GM12878 (cell line): ENCODE measurements at regions not wholly inside any gene's neighbourhood (a gene's known extent, or its start where the extent isn't known, plus 50 kb on each side); places are given as distances from the start of the nearest gene placed in this dataset.

ENCODE experiments used
- ATAC-seq: fragments of 200-7000 bp; cut with Tn5 transposase; 3 replicates; pipeline ENCODE4 v1.9.1; 2020; ENCODE audit warnings: mild to moderate bottlenecking, moderate library complexity
- BruUV-seq: library from RNA; stranded (reverse); fragments of 400-500 nt; replicated peaks from 2 replicates; lab custom pipeline; 2021; lab: Mats Ljungman, UMichigan
- CTCF ChIA-PET: fragments of 300-600 bp; sonication (Branson Sonifier 250); formaldehyde crosslinking; extraction: SDS; loops from one replicate; lab custom pipeline; 2021; ENCODE audit warnings: inconsistent platforms; lab: Yijun Ruan, JAX
- POLR2A ChIA-PET: fragments of 350-600 bp; formaldehyde crosslinking; extraction: SDS; loops from one replicate; lab custom pipeline; 2021; ENCODE audit warnings: inconsistent platforms; lab: Charles Lee
- RAD21 ChIA-PET: fragments of 300-600 bp; sonication (Branson Sonifier 250); formaldehyde crosslinking; loops from one replicate; lab custom pipeline; 2023; ENCODE audit warnings: antibody characterized with exemption; ENCODE audit not compliant: unreplicated experiment; lab: Charles Lee
- SMC1A ChIA-PET: fragments of 300-600 bp; sonication (Branson Sonifier 250); formaldehyde crosslinking; loops from one replicate; lab custom pipeline; 2023; ENCODE audit not compliant: unreplicated experiment, uncharacterized antibody; lab: Charles Lee
- DNase-seq: peaks from one replicate; pipeline ENCODE4 v3.0.0-alpha.2; 2011; ENCODE audit warnings: low read depth, low spot score
- FAIRE-seq: peaks from 3 replicates; lab custom pipeline; 2011; peaks lifted over from hg19 to GRCh38; lab: Jason Lieb, UNC
- H2AFZ ChIP-seq: 2 replicates; pipeline ENCODE4 v1.6.0; 2011; ENCODE audit warnings: low read depth, low read length, control low read depth; ENCODE audit not compliant: control insufficient read depth
- H3K27ac ChIP-seq: 2 replicates; pipeline ENCODE4 v1.5.1; 2011; ENCODE audit warnings: control low read depth; ENCODE audit not compliant: control insufficient read depth, insufficient read depth
- H3K27me3 ChIP-seq, 2 experiments: replicated peaks in 1 of 2; 2 replicates each; pipeline versions ENCODE4 v1.6.0 to v1.6.1; 2011; ENCODE audit warnings: low read length in 1 of 2; ENCODE audit not compliant: control insufficient read depth in 2 of 2, insufficient read depth in 2 of 2
- H3K36me3 ChIP-seq, 2 experiments: 2 replicates each; pipeline ENCODE4 v1.5.1; 2011; ENCODE audit warnings: low read length in 1 of 2; ENCODE audit not compliant: control insufficient read depth in 2 of 2, insufficient read depth in 2 of 2
- H3K4me1 ChIP-seq: 2 replicates; pipeline ENCODE4 v1.6.1; 2011; ENCODE audit warnings: mild to moderate bottlenecking, low read length, moderate library complexity, mixed read lengths; ENCODE audit not compliant: control insufficient read depth, insufficient read depth
- H3K4me2 ChIP-seq: 2 replicates; pipeline ENCODE4 v1.6.0; 2011; ENCODE audit warnings: control low read depth; ENCODE audit not compliant: control insufficient read depth, insufficient read depth
- H3K4me3 ChIP-seq: fragments of 200-600 bp; sonication (generic); 2 replicates; pipeline ENCODE4 v1.5.1; 2016
- H3K79me2 ChIP-seq: 2 replicates; pipeline ENCODE4 v1.6.0; 2011; ENCODE audit warnings: low read length; ENCODE audit not compliant: control insufficient read depth, insufficient read depth
- H3K9ac ChIP-seq: 2 replicates; pipeline ENCODE4 v1.8.0; 2011; ENCODE audit warnings: low read length, control low read depth, mixed read lengths; ENCODE audit not compliant: control insufficient read depth, insufficient read depth
- H3K9me3 ChIP-seq: replicated peaks from 3 replicates; pipeline ENCODE4 v1.5.1; 2011; ENCODE audit warnings: mild to moderate bottlenecking, low read length; ENCODE audit not compliant: control insufficient read depth, insufficient read depth
- H4K20me1 ChIP-seq: 2 replicates; pipeline ENCODE4 v1.6.0; 2011; ENCODE audit not compliant: control insufficient read depth, insufficient read depth
- BHLHE40 ChIP-seq, 2 experiments: fragments of 450-650 bp in 1 of 2; IDR thresholded peaks; 2 replicates each; pipeline ENCODE4 v1.6.1; 2011 to 2017; ENCODE audit warnings: low read depth in 2 of 2, borderline replicate concordance in 1 of 2, improper control_type of control experiment in 1 of 2, low read length in 1 of 2, mild to moderate bottlenecking in 1 of 2
- CHD4 ChIP-seq: fragments of 200-600 bp; sonication (generic); IDR thresholded peaks from 2 replicates; pipeline ENCODE4 v1.6.1; 2016; ENCODE audit warnings: mild to moderate bottlenecking
- EED ChIP-seq: sonication (generic); IDR thresholded peaks from 2 replicates; pipeline ENCODE4 v1.6.1; 2016; ENCODE audit warnings: antibody characterized with exemption, low read depth
- GABPA ChIP-seq: IDR thresholded peaks from 2 replicates; pipeline ENCODE4 v1.6.1; 2014; ENCODE audit warnings: antibody characterized with exemption, low read depth, mild to moderate bottlenecking, inconsistent platforms
- HCFC1 ChIP-seq: fragments of 150-350 bp; IDR thresholded peaks from 2 replicates; pipeline ENCODE4 v1.6.1; 2014; ENCODE audit warnings: low read length
- MTA2 ChIP-seq: fragments of 450-650 bp; IDR thresholded peaks from 2 replicates; pipeline ENCODE4 v1.6.1; 2016; ENCODE audit warnings: low read depth, mild to moderate bottlenecking, moderate library complexity
- NBN ChIP-seq: fragments of 450-650 bp; IDR thresholded peaks from 2 replicates; pipeline ENCODE4 v1.6.1; 2016
- SIX5 ChIP-seq: IDR thresholded peaks from 2 replicates; pipeline ENCODE4 v1.6.1; 2011; ENCODE audit warnings: mild to moderate bottlenecking, low read depth, low read length, moderate library complexity; ENCODE audit not compliant: severe bottlenecking
- ZNF207 ChIP-seq: fragments of 450-650 bp; IDR thresholded peaks from 2 replicates; pipeline ENCODE4 v1.6.1; 2014; ENCODE audit warnings: antibody characterized with exemption, mild to moderate bottlenecking, borderline replicate concordance
- ZNF274 ChIP-seq: IDR thresholded peaks from one replicate; pipeline ENCODE4 v1.8.0; 2011; ENCODE audit not compliant: insufficient read length, insufficient read depth
- WGBS: methylation state at CpG from one replicate; pipeline ENCODE4 v1.1.6; 2016; ENCODE audit warnings: low lambda C conversion rate; ENCODE audit not compliant: insufficient replicate concordance, insufficient coverage; ENCODE audit errors: missing lambda C conversion rate; 5-methylcytosine and 5-hydroxymethylcytosine counted together
- in situ Hi-C: fragments of 300-500 bp; cut with MboI; formaldehyde crosslinking; loops from 9 replicates; pipeline ENCODE4 v1.14.3; 2018; ENCODE audit warnings: mixed read lengths
- intact Hi-C: fragments of 100-400 bp; cut with micrococcal nuclease; formaldehyde crosslinking; loops from one replicate; pipeline ENCODE4 v1.14.2; 2022; ENCODE audit not compliant: unreplicated experiment
- TF ChIP-seq, protein P1 (sequence below): fragments of 450-650 bp; IDR thresholded peaks from 2 replicates; pipeline ENCODE4 v1.6.1; 2017; ENCODE audit warnings: mild to moderate bottlenecking, moderate library complexity

DNA sequence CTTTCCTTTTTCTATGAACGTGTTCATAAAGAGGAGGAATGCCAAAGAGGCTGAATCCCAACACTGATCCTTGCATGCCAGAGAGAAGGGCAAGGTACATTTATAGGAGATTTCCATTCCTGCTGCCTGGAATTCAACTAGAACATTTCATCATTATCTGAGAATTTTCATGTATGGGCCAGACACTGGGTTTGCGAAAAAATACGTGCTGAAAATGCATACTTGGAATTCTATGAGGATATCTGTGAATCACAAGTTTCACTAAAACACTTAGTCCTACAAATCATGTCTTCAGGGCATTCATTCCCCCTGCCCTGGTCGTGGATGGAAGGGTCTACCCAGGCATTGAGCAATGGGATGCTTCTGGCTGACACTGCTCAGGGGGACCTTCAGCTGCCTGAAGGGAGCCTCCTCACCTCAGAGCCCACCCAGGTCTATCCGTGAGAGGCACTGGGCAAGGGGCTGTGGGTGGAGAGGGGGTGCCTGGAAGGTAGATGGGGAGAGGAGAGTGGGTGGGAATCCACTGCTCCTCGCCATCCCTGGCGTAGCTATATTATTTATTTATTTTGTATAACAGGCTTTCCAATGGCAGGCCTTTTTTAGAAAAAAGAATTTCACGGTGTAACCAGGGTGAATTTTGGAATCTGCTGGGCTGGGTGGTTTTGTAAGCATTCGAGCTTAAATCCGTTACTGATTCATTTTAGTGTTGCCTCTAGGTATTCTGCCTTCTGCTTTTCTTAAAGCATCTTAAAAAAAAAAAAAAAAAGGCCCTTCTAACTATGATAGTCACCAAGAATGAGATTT lies 560.6 kb upstream of the ID2 start:
- Histone ChIP-seq H3K79me2 (no peaks in the 10 kb centered on the region), H3K4me2 (no peak overlapping the region), H3K27me3 (no peaks in the 10 kb centered on the region), H3K27ac (no peak overlapping the region), H3K4me3 (no peak overlapping the region), H3K4me1 (peaks cover 11% of the 10 kb centered on the region), H3K9ac (no peak overlapping the region), H4K20me1 (no peaks in the 10 kb centered on the region), H3K36me3 (no peaks in the 10 kb centered on the region), H2AFZ (no peak overlapping the region), H3K9me3 (no peaks in the 10 kb centered on the region)
- ChIA-PET CTCF (interaction anchor here (0.9 kb wide), 1 partner anchor 301 kb away, joined by 3 read pairs; no protein-coding TSS in a partner anchor), RAD21 (interaction anchor here (0.7 to 1.2 kb wide), 4 partner anchors 39 to 572 kb away, joined by 3 to 5 read pairs (median 3); no protein-coding TSS in a partner anchor), SMC1A (interaction anchor here (0.6 to 2.6 kb wide), 11 partner anchors 14 to 698 kb away, joined by 3 to 7 read pairs (median 3); no protein-coding TSS in a partner anchor), POLR2A (interaction anchor here (0.6 to 0.7 kb wide), 3 partner anchors 39 to 556 kb away, joined by 4 to 10 read pairs (median 7); no protein-coding TSS in a partner anchor)
- no peak for DNase-seq
- no peak for TF ChIP-seq EED
- no peak for TF ChIP-seq NBN
- no peak for TF ChIP-seq BHLHE40 (IDR thresholded peaks at IDR 0.05; ENCODE audit: borderline replicate concordance in 1 of 2, low read depth in 2 of 2, low read length in 1 of 2)
- TF ChIP-seq GABPA = no peak
- FAIRE-seq = no peak
- ATAC-seq = no peak
- intact Hi-C loops (no loop called here), in situ Hi-C loops (no loop called here)
- no TSS peak for BruUV-seq
- 15% methylated on average over 10 of the region's 10 CpGs for WGBS

DNA sequence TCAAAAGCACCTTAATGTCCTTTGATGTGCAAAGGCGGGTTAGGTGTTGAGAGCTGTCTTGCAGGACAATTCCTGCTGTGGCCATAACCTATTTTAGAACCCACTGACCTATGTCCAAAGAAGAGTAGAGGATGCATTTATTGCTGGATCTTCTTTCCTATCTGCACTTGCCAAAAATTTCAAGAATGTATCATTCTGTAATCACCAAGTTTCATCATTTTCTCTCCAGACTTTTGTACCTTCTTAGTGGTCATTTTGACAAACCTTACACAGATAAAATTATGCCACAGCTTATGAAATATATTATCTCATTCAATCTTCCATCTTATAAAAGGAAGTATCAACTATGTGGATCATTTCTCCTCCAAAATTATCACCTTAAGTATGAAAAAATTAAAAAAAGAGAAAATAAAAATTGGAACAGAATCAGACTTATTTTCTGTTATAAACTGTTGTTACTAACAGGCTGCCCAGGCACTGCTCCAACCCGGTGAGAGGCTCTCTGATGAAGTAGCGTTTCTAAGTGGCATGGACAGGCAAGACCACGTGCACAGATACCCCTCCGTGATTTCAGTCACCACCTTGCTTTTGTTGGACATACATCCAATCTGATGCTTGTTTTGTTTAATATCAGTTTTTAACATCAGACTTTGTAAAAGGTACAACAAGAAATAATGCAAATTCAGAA lies 559.9 kb upstream of the ID2 start:
- SMC1A ChIA-PET = interaction anchor here (0.6 to 2.6 kb wide), 11 partner anchors 14 to 699 kb away, joined by 3 to 7 read pairs (median 4); no protein-coding TSS in a partner anchor
- no peak for ATAC-seq
- no peak overlapping the region for H2AFZ ChIP-seq
- in situ Hi-C loops (no loop called here), intact Hi-C loops (no loop called here)
- no peaks in the 10 kb centered on the region for H4K20me1 ChIP-seq
- no peaks in the 10 kb centered on the region for H3K79me2 ChIP-seq
- H3K36me3 ChIP-seq = no peaks in the 10 kb centered on the region
- H3K9me3 ChIP-seq = no peaks in the 10 kb centered on the region; the same call in 2 of the 3 replicates
- CTCF ChIA-PET = interaction anchor here (0.9 kb wide), 1 partner anchor 300 kb away, joined by 3 read pairs; no protein-coding TSS in a partner anchor
- peaks cover 4% of the 10 kb centered on the region for H3K4me1 ChIP-seq
- RAD21 ChIA-PET = interaction anchor here (0.5 to 0.8 kb wide), 2 partner anchors 95 to 132 kb away, joined by 3 read pairs; no protein-coding TSS in a partner anchor
- 59% methylated on average over 5 of the region's 5 CpGs for WGBS
- H3K9ac ChIP-seq = no peak overlapping the region
- no peak for FAIRE-seq
- H3K4me3 ChIP-seq = no peak overlapping the region
- no TSS peak for BruUV-seq
- POLR2A ChIA-PET = interaction anchor here (0.6 to 0.7 kb wide), 2 partner anchors 38 to 557 kb away, joined by 4 to 10 read pairs; no protein-coding TSS in a partner anchor
- DNase-seq = no peak
- H3K27ac ChIP-seq = no peak overlapping the region
- no peak overlapping the region for H3K4me2 ChIP-seq
- H3K27me3 ChIP-seq = no peaks in the 10 kb centered on the region
- TF ChIP-seq HCFC1 (no peak), ZNF274 (no peak), CHD4 (no peak), ZNF207 (no peak), MTA2 (no peak), SIX5 (no peak)
- TF ChIP-seq, protein P1, sequence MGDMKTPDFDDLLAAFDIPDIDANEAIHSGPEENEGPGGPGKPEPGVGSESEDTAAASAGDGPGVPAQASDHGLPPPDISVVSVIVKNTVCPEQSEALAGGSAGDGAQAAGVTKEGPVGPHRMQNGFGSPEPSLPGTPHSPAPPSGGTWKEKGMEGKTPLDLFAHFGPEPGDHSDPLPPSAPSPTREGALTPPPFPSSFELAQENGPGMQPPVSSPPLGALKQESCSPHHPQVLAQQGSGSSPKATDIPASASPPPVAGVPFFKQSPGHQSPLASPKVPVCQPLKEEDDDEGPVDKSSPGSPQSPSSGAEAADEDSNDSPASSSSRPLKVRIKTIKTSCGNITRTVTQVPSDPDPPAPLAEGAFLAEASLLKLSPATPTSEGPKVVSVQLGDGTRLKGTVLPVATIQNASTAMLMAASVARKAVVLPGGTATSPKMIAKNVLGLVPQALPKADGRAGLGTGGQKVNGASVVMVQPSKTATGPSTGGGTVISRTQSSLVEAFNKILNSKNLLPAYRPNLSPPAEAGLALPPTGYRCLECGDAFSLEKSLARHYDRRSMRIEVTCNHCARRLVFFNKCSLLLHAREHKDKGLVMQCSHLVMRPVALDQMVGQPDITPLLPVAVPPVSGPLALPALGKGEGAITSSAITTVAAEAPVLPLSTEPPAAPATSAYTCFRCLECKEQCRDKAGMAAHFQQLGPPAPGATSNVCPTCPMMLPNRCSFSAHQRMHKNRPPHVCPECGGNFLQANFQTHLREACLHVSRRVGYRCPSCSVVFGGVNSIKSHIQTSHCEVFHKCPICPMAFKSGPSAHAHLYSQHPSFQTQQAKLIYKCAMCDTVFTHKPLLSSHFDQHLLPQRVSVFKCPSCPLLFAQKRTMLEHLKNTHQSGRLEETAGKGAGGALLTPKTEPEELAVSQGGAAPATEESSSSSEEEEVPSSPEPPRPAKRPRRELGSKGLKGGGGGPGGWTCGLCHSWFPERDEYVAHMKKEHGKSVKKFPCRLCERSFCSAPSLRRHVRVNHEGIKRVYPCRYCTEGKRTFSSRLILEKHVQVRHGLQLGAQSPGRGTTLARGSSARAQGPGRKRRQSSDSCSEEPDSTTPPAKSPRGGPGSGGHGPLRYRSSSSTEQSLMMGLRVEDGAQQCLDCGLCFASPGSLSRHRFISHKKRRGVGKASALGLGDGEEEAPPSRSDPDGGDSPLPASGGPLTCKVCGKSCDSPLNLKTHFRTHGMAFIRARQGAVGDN = no peak
